Mesendoderm (in vitro differentiated cells): ENCODE measurements at regions not wholly inside any gene's neighbourhood (a gene's known extent, or its start where the extent isn't known, plus 50 kb on each side); places are given as distances from the start of the nearest gene placed in this dataset.
"Not testable (repeated sequence)": the region's sequence is repeated elsewhere in the genome, so short reads cannot be mapped to it uniquely, and the experiment has no call there.

Experiments
- DNase-seq: peaks from one replicate; pipeline ENCODE4 v3.0.0; 2013
- H2AK5ac ChIP-seq: 2 replicates; pipeline ENCODE4 v1.6.1; 2013; ENCODE audit warnings: low read length, inconsistent platforms
- H2BK120ac ChIP-seq: 2 replicates; pipeline ENCODE4 v1.6.1; 2013; ENCODE audit warnings: low read depth, mild to moderate bottlenecking, low read length, moderate library complexity, mixed read lengths
- H2BK15ac ChIP-seq: replicated peaks from 2 replicates; pipeline ENCODE4 v1.6.1; 2013; ENCODE audit warnings: low read depth, mild to moderate bottlenecking, moderate library complexity
- H2BK5ac ChIP-seq: 2 replicates; pipeline ENCODE4 v1.6.1; 2013; ENCODE audit warnings: low read length, inconsistent platforms
- H3K18ac ChIP-seq: 2 replicates; pipeline ENCODE4 v1.6.1; 2013; ENCODE audit warnings: mild to moderate bottlenecking, low read length, mixed read lengths
- H3K23ac ChIP-seq: one replicate; pipeline ENCODE4 v1.6.1; 2013; ENCODE audit warnings: low read length
- H3K27ac ChIP-seq: 2 replicates; pipeline ENCODE4 v1.5.1; 2013; ENCODE audit warnings: low read depth, mild to moderate bottlenecking, inconsistent platforms, low read length, moderate library complexity
- H3K27me3 ChIP-seq: 2 replicates; pipeline ENCODE4 v1.6.1; 2013; ENCODE audit warnings: low read length, control low read depth, mild to moderate bottlenecking, inconsistent platforms; ENCODE audit not compliant: insufficient read depth, poor library complexity
- H3K36me3 ChIP-seq: 2 replicates; pipeline ENCODE4 v1.6.1; 2013; ENCODE audit warnings: low read length, inconsistent platforms; ENCODE audit not compliant: control insufficient read depth, insufficient read depth
- H3K4ac ChIP-seq: one replicate; pipeline ENCODE4 v1.6.1; 2013; ENCODE audit warnings: low read depth, mild to moderate bottlenecking, low read length, moderate library complexity
- H3K4me1 ChIP-seq: 2 replicates; pipeline ENCODE4 v1.6.1; 2013; ENCODE audit warnings: low read depth, low read length, inconsistent platforms; ENCODE audit not compliant: control insufficient read depth
- H3K4me2 ChIP-seq: 2 replicates; pipeline ENCODE4 v1.6.1; 2013; ENCODE audit warnings: low read length
- H3K4me3 ChIP-seq: 2 replicates; pipeline ENCODE4 v1.5.1; 2013; ENCODE audit warnings: mild to moderate bottlenecking, low read length
- H3K56ac ChIP-seq: one replicate; pipeline ENCODE4 v1.6.1; 2013; ENCODE audit warnings: low read length
- H3K79me1 ChIP-seq: 2 replicates; pipeline ENCODE4 v1.6.1; 2013; ENCODE audit warnings: low read length, inconsistent platforms
- H3K79me2 ChIP-seq: 2 replicates; pipeline ENCODE4 v1.6.1; 2013; ENCODE audit warnings: mild to moderate bottlenecking, low read length; ENCODE audit not compliant: control insufficient read depth, insufficient read depth
- H3K9ac ChIP-seq: 2 replicates; pipeline ENCODE4 v1.6.1; 2013; ENCODE audit warnings: low read length, inconsistent platforms
- H4K5ac ChIP-seq: one replicate; pipeline ENCODE4 v1.6.1; 2013; ENCODE audit warnings: low read length
- H4K8ac ChIP-seq: one replicate; pipeline ENCODE4 v1.6.1; 2013; ENCODE audit warnings: low read depth, mild to moderate bottlenecking, control low read depth, low read length, moderate library complexity
- WGBS: extraction: QIAGEN DNeasy Blood & Tissue Kit; methylation state at CpG from one replicate; pipeline ENCODE4 v1.1.7; 2013; ENCODE audit warnings: low lambda C conversion rate, missing lambda C conversion rate; ENCODE audit not compliant: insufficient coverage; ENCODE audit errors: extremely low coverage; 5-methylcytosine and 5-hydroxymethylcytosine counted together

DNA sequence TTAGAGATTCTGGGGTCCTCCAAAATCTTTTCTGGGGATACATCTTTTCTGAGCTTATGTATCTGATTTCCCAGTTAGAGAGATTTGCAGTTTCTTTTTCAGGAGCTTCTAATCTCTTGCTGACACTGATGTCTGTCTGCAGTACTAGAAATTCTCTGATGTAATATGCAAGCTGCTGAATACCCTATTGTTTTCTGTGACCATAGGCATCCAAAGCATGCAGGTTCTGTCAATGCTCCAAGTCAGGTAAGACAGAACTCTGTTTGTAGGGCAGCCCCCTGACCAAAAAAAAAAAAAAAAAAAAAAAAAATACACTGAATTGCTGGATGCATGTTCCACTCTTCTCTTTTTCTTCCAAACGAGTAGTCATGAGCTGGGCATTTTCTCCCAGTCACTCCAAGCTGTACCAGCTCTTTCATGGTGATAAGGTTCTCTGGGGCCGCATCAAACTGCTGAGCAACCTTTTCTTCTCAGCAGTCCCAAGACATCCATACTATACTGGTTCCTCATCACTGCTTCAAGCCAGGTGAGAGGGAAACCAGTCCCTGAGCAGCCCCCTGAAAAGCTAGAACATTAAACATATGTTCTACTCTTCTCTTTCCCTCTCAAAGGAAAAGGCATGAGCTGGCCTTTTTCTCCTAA lies 354.9 kb upstream of the ANKRD20A1 start:
- H3K4me1 ChIP-seq, H3K4me2 ChIP-seq, H4K8ac ChIP-seq, H4K5ac ChIP-seq, H2BK120ac ChIP-seq, H3K23ac ChIP-seq, DNase-seq, H3K56ac ChIP-seq, H3K27ac ChIP-seq, H3K9ac ChIP-seq, H3K27me3 ChIP-seq, H3K18ac ChIP-seq, H3K4ac ChIP-seq, H2AK5ac ChIP-seq, H3K79me2 ChIP-seq, H3K79me1 ChIP-seq, H3K36me3 ChIP-seq, H2BK15ac ChIP-seq, H2BK5ac ChIP-seq, H3K4me3 ChIP-seq: not testable (repeated sequence)
- no CpG with 5 or more reads among the region's 2 CpGs for WGBS

GRCh38 chr9:67492028-67492427 lies 366.7 kb upstream of the ANKRD20A1 start:
- not testable (repeated sequence) for DNase-seq, H2BK15ac ChIP-seq, H3K4me2 ChIP-seq, H3K56ac ChIP-seq, H3K4ac ChIP-seq, H2BK5ac ChIP-seq, H3K23ac ChIP-seq, H3K18ac ChIP-seq, H3K4me3 ChIP-seq, H3K27ac ChIP-seq, H2BK120ac ChIP-seq, H3K36me3 ChIP-seq, H3K4me1 ChIP-seq, H3K79me1 ChIP-seq, H4K5ac ChIP-seq, H2AK5ac ChIP-seq, H4K8ac ChIP-seq, H3K9ac ChIP-seq, H3K27me3 ChIP-seq, H3K79me2 ChIP-seq

- not testable (repeated sequence) for H3K36me3 ChIP-seq, H3K23ac ChIP-seq, H3K79me1 ChIP-seq, H3K27ac ChIP-seq, H3K18ac ChIP-seq, H4K8ac ChIP-seq, H2BK120ac ChIP-seq, H2BK15ac ChIP-seq, H3K56ac ChIP-seq, H3K9ac ChIP-seq, H3K4me3 ChIP-seq, H3K79me2 ChIP-seq, H3K4me1 ChIP-seq, DNase-seq, H3K27me3 ChIP-seq, H2AK5ac ChIP-seq, H3K4me2 ChIP-seq, H3K4ac ChIP-seq, H4K5ac ChIP-seq, H2BK5ac ChIP-seq
- no CpG with 5 or more reads among the region's 4 CpGs for WGBS
Observed at GRCh38 chr9:67477465-67477864, 381.3 kb upstream of the ANKRD20A1 start.

DNA sequence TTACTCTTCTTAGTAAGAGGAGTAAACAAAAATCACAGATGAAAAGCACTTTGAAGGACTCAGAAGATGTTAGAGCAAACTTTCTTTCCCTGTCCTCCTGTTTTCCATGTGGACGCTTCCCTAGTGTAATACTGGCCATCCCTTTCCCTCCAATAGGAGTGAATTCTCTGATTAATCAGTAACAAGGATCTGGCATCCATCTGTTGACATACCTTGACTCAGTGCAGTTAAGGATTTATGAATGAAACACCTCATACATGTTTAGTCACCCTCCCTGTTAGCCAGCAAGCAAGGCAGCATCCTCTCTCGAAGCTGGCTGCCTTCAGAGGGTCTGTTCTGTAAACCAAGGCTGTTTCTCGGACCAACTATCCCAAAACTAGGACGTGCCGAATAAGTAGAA lies 388.0 kb upstream of the ANKRD20A1 start:
- not testable (repeated sequence) for H2BK15ac ChIP-seq, H3K4me1 ChIP-seq, H3K9ac ChIP-seq, H3K56ac ChIP-seq, H3K79me1 ChIP-seq, H2BK120ac ChIP-seq, H4K8ac ChIP-seq, H2BK5ac ChIP-seq, DNase-seq, H3K79me2 ChIP-seq, H3K4me3 ChIP-seq, H3K36me3 ChIP-seq, H3K27me3 ChIP-seq, H3K18ac ChIP-seq, H3K4ac ChIP-seq, H2AK5ac ChIP-seq, H3K23ac ChIP-seq, H3K27ac ChIP-seq, H3K4me2 ChIP-seq, H4K5ac ChIP-seq
- WGBS, result no CpG with 5 or more reads among the region's 5 CpGs

- H3K9ac ChIP-seq, H2AK5ac ChIP-seq, H4K5ac ChIP-seq, H3K18ac ChIP-seq, H3K36me3 ChIP-seq, H3K4ac ChIP-seq, DNase-seq, H2BK5ac ChIP-seq, H3K4me2 ChIP-seq, H3K4me3 ChIP-seq, H3K27ac ChIP-seq, H4K8ac ChIP-seq, H3K79me2 ChIP-seq, H3K56ac ChIP-seq, H3K27me3 ChIP-seq, H3K4me1 ChIP-seq, H3K79me1 ChIP-seq, H3K23ac ChIP-seq, H2BK120ac ChIP-seq, H2BK15ac ChIP-seq: not testable (repeated sequence)
- no CpG with 5 or more reads among the region's 1 CpG for WGBS
Observed at GRCh38 chr9:67468326-67468725, 390.4 kb upstream of the ANKRD20A1 start.
